HG03439 (cell line): ENCODE measurements at regions not wholly inside any gene's neighbourhood (a gene's known extent, or its start where the extent isn't known, plus 50 kb on each side); places are given as distances from the start of the nearest gene placed in this dataset.
"Not testable (repeated sequence)": the region's sequence is repeated elsewhere in the genome, so short reads cannot be mapped to it uniquely, and the experiment has no call there.

Experiments used
- ATAC-seq: cut with Tn5 transposase; IDR thresholded peaks from one replicate; pipeline ENCODE4 v1.9.1; 2021; ENCODE audit warnings: mild to moderate bottlenecking, moderate library complexity; ENCODE audit not compliant: unreplicated experiment

DNA sequence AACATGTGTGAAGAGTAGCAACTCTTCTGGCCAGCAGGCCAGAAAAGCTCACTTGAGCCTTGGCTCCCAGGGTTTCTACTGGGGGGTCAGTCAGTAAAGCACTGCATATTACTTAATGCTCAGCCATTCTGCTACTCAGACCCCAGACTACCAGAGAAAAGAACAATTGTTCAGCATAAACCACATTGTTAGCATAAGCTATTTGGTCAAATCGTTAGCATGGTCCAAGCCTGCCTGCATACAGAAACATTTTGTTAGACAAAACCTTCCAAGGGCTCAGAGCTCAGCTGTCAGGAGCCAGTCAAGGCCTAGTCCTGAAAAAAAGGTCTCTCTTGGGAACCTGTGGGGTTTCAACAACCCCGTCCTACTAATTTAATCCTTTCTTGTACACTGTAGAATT, 449.3 kb downstream of the PRR16 start:
- no peak for ATAC-seq

GRCh38 chr5:120917214-120917758, 453.2 kb downstream of the PRR16 start:
- ATAC-seq = no peak

- no peak for ATAC-seq
These were observed 454.9 kb downstream of the PRR16 start for GRCh38 chr5:120919017-120919416.

DNA sequence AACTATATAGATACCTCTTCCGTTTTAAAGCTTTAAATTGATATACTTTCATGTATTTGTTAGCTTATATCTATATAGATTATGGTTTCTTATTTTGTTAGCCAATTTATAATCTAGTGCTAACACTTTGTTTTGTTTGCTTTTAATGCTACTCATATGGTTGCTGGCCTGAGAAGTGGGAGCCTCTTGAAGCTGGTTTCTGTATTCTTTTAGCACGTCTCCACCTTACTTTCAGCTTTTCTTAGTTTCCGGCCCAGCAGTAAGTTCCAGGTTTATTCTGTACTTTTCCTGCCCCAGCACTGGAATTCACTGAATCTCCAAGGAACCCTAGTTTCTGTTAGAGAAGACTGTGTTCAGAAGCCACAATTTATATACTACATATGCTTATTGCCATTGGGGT, 458.9 kb downstream of the PRR16 start:
- ATAC-seq = no peak

DNA sequence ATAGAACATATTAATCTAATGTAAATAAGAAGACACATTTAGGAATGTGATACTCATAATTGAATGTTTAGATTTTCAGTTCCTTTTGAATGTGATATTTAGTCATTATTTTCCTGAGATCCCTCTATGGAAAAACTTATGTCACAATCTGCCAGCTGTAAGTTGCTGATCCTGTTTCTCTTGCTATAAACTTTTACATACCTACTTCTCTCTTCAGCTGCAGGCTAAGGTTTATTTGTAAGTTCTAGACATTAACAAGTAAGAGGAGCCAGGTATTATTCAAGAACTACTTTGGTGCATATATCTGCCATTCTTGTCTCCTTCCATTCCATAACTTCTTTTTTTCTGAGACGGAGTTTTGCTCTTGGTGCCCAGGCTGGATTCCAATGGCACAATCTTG, 462.4 kb downstream of the PRR16 start:
- no peak for ATAC-seq

DNA sequence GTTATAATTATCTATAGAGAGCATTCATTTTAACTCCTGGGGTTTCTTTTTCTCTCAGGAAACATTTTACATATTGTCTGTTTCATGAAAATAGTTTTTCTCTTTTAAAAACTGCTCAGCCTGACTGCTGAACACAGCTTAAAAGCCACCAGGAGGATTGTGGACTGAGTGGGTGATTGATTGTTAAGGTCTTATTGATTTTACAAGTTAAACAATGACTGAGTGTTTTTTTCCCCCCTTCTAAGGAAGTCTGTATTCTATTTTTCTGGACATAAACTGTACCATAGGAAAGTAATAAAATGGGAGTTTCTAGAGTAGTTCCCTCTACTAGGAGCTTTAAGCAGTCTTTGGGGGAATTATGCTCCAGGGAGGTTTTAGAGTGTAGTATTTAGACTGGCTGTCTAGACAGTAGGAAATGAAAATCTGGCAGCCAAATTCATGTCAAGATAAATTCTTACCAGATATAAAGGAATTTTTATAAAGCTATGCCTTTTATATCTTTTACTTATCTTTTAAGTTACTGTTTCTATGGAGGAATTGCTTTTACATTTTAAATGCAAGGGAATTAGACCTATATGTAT, 463.9 kb downstream of the PRR16 start:
- no peak for ATAC-seq

- no peak for ATAC-seq
These were observed 468.4 kb downstream of the PRR16 start for GRCh38 chr5:120932480-120932879.

DNA sequence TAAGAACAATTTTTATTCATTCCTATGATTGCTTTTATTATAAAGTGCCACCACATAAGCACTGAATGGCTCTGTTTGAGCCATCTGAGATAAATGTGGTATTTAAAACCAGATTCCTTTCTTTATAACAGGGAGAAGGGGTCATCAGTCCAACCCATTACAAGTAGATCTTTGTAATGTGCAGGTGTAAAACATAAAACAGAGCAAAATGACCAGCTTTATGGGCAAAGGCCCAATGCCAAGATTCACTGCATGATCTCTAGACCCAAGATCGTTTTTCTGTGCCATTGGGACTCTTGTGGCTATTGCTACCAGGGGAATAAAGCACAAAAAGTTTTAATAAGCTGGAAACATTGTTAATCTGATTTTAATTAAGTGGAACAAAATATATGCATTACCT, 469.9 kb downstream of the PRR16 start:
- ATAC-seq = no peak

DNA sequence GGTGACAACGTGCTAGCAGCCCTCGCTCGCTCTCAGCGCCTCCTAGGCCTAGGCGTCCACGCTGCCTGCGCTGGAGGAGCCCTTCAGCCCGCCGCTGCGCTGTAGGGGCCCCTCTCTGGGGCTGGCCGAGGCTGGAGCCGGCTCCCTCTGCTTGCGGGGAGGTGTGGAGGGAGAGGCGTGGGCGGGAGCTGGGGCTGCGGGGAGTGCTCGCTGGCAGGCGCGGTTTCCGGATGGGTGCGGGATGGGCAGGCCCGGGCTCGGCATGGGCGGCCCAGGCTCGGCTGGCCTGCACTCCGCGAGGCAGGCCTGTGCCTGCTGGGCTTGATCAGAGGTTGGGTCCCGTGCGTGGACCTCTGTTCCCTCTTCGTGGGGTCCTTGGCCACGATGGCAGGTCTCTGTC, 472.6 kb downstream of the PRR16 start:
- ATAC-seq = no peak

DNA sequence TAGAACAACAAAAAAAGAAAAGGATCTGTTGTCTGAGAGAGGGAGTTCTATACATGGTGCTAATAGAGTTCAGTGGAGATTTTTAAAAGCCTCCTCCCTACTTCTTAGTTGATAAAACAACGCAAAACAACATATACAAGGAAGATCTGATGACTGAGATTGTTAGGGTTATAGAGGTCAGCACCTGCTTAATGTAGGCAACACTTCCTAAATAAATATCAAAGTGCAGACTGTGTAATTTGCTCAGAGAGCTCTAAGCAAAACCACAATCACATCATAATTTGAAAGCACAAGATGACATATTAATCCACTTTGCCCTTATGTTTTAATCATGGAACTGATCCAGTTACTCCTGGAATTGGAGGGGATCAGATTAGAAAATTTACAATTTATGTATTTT, 474.5 kb downstream of the PRR16 start:
- ATAC-seq = no peak

- no peak for ATAC-seq
These were observed 478.7 kb downstream of the PRR16 start for GRCh38 chr5:120942596-120943350.

GRCh38 chr5:120949596-120949995, 485.5 kb downstream of the PRR16 start:
- ATAC-seq = not testable (repeated sequence)

DNA sequence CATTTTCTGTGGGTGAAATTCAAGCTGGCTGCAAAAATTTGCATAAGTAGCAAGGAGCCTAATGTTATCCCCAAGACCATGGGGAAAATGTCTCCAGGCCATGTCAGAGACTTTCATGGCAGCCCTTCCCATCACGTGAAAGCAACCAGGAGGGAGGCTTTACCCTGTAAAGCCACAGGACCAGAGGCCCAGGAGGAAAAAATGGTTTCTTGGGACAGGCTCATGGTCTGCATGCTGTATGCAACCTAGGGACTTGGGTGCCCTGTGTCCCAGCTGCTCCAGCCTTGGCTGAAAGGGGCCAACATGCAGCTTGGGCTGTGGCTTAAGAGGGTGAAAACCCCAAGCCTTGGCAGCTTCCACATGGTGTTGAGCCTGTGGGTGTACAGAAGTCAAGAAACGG, 489.3 kb downstream of the PRR16 start:
- ATAC-seq = not testable (repeated sequence)

GRCh38 chr5:120954255-120954654, 490.2 kb downstream of the PRR16 start:
- ATAC-seq = no peak

- no peak for ATAC-seq
These were observed 491.7 kb downstream of the PRR16 start for GRCh38 chr5:120955795-120956194.

GRCh38 chr5:120958877-120959485, 494.9 kb downstream of the PRR16 start:
- ATAC-seq = no peak

- ATAC-seq = no peak
These were observed 496.4 kb downstream of the PRR16 start for GRCh38 chr5:120960510-120960909.

DNA sequence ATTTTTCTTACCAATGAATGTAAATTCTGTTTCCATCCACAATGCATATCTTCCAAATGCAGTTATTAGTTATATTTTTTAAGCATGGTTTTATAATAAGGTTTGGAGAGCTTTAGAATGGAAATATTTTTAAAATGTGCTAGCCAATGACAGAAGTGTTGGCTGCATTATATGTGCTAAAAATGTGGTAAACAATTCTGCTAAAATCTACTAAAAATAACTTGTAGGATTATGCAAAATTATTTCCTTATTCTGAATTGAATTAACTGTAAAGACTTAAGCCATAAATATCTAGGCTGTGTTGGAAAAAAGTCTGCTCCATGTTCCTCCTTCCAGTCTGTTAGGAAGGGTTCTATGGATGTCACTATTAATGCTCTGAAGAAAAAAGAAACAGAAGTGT, 503.3 kb downstream of the PRR16 start:
- ATAC-seq = no peak

DNA sequence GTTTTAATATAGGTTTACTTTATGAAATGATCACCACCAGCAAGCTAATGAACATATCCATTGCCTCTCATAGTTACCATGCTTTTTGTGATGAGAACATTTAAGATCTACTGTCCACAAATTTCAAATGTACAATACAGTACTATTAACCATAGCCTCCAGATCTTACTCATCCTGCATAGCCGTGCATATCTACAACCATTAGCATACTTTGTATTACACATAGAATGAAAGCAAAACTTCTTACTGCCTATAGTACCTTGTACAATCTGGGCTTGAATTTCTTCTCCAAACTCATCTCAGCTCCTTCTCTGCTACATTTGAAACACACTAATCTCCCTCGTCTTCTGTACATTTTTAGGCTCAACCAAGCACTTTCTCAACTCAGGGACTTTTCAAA, 510.6 kb downstream of the PRR16 start:
- ATAC-seq = no peak

GRCh38 chr5:120982351-120982750, 518.3 kb downstream of the PRR16 start:
- ATAC-seq = no peak

DNA sequence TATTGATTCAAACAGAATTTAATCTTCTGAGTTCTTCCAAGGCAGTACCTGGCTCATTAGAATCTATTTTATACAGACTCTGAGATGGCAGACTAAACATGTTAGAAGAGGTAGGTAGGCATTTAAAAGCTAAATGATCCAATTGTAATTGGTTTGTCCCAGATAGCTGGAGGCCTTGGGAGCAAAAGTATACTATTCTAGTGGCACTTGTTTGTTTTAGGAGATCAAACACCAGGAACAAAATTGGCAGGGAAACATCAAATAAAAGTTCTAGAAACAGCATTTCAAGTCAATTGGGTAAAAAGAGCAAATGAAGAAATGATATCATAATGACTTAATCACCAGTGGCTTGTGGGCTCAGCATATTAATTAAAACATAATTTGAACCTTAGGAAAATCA, 521.4 kb downstream of the PRR16 start:
- no peak for ATAC-seq

GRCh38 chr5:120988491-120988890, 524.4 kb downstream of the PRR16 start:
- no peak for ATAC-seq
